Cardiac septum (tissue), 1 donor: ENCODE measurements at regions not wholly inside any gene's neighbourhood (a gene's known extent, or its start where the extent isn't known, plus 50 kb on each side); places are given as distances from the start of the nearest gene placed in this dataset.

Source experiments
- DNase-seq: peaks from one replicate; pipeline ENCODE4 v3.0.0-alpha.2; 2020; ENCODE audit warnings: low spot score
- intact Hi-C: fragments of 100-400 bp; cut with DNase I; formaldehyde crosslinking; loops from one replicate; pipeline ENCODE4 v1.14.0; 2022
- donor health status: DM: no; HTN: no; CAD: no.

DNA sequence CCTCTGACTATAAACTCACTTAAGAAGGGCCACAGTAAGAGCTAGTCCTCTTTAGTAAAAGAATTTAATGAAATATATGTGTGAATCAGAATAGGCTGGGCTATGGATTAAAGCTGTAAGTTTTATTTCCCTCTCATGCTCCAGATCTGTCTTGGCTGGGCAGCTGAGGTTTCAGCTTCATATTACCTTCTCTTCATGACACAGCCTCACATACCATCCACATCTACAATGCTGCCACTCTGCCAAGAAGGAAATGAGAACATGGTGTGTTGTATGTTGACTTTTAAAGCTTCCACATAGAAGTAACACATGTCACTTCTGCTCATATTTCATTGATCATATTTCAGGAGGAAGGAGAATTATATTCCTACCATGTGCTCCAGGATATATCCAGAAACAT is 776.0 kb upstream of the ACO1 start:
- no peak for DNase-seq
- intact Hi-C loops = no loop called here

DNA sequence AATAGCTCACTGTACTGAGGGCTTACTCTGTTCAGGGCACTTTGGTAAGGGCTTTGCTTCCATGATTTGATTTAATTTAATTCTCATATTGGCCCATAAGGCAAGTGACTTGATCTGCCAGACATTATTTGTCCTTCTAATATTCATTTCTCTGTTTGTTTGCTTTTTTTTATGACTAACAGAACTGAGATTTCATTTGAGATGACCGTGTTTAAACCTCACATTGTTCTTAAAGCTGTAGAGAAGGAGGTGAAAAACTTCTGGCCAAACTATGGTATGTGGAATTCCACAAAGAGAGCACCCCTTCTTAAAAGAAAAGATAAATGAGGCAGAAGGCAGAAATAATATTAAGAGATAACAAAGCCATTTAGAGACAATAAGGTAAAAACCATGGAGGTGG is 775.6 kb upstream of the ACO1 start:
- DNase-seq = no peak
- intact Hi-C loops = no loop called here

DNA sequence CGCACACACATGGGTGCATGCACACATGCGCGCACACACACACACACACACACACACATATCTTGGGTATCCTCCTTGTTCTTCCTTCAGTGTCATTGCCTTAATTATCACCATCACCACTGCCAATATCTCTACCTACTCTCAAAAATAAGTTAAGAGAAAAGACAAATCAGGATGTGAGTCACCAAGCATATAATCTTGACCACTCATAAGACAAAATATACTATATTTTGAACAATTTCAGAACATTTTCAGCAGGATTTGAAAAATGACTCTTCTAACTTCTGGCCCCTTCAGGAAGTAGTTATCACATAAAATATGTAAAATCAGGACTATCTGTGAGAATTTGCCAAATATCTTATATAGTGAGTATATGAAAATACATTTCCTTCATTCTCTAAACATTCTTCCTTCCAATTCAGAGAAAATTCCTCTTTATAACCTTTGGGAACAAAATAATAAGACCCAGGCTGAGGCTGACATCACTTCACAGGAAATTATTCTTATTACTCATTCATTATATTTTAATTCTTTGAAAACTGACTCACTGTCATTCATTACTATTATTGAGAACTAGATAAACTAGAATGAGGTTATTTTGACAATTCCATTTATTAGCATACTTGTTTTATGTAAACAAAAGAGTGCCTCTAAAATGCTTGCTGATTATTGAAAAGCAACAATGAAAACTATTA is 772.0 kb upstream of the ACO1 start:
- no peak for DNase-seq
- intact Hi-C loops = no loop called here

DNA sequence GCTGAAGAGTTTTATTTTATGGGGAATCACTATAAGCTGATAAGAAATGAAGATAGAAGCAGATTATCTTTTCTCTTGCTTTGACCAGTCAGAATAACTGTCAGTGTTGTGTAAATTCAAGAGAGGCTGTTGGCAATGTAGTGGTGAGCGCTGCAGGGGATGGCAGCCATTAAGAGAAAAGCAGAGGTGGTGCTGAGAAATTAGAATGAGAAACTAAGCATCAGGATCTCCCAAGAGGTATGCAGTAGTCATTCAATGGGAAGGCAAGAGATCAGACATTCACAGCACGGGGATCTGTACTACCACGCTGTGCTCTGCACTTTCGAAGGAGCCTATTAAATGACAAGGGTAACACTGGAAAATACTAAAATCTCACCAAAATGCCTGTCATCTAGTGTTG is 768.5 kb upstream of the ACO1 start:
- no peak for DNase-seq
- intact Hi-C loops = no loop called here

DNA sequence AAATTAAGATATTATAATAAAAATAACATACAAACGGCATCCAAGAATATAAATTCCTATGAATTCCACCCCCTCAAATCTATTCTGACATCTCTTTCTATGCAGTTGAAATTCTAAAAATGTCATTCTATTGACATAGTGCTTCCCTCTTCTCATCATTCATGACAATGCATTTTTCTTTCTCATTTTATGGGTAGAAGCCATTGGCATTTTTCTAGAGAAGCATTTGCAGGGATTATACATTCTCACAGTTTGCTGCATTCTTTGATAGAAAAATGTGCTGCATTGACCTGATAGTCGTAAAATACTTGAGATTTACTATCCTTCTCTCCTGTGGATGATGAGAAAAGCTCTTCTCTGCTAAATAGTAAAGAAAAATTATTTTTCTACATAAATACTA is 760.9 kb upstream of the ACO1 start:
- no peak for DNase-seq
- intact Hi-C loops = no loop called here

DNA sequence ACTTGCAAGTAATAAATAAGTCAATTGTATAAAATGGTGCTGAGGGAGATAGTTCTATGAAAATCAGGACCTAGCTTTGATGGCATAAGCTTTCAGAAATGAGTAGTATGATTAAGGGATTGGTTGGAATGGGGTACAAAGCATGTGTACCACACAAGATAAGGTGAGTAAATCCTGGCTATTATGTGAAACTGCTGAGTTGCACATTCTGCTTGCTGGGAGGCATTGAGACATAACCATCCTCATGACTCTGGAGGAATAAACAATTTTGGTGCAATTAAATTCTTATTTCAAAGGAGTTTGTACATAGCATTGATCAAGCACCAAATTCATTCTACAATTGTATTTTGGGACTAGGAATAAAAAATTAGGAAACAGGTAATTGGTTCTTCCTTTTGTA is 755.2 kb upstream of the ACO1 start:
- DNase-seq = no peak
- intact Hi-C loops = no loop called here

DNA sequence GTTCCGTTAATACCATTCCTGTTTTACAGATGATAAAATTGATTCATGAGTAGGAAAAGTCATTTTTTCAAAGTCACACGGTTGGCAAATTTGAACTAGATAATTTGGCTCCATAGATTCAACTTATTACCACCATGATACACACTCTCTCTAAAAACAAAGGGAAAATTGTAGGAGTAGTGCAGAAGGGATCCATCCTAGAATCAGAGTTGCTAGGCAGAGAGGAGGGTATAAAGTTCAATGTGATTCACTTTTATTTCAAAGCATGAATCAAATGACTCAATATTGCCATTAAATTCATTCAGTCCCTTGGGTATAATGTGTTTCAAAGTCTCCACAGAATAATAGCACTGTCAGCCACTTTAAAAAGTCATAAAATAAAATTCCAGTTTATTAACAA is 747.2 kb upstream of the ACO1 start:
- intact Hi-C loops = no loop called here
- no peak for DNase-seq

DNA sequence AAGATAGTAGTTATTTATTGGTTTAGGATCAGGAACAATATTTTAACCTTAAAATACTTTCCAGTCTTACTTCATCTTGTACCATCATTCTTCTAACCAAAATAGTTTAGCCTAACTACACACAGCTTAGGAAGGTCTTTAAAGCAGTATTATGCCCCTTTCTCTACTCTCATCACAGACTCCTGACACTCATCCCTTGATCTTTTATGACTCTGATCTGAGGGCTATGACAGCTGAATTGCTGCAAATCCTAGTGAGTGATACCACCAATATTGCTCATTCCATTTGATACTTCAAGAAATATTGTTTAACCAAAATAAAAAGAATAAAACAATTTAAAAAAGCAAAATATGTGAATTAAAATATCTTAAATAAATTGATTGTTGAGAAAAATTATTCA is 746.6 kb upstream of the ACO1 start:
- intact Hi-C loops = no loop called here
- no peak for DNase-seq

DNA sequence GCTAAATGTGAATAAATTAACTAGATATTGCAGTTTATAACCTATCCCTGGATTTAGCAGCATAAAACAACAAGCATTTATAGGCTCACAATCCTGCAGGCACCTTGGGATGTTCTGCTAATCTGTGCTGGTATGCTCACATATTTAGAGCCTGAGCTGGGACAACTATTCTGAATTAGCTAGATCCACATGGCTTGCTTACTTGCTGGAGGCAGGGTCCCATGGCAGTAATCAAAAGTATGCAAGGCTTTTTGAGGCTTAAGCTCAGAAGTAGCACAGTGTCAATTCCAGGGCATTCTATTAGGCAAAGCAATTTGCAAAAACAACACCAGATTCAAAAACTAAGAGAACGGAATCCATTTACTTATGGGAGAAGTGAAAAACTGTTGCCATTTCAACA is 745.0 kb upstream of the ACO1 start:
- intact Hi-C loops = no loop called here
- DNase-seq = no peak

DNA sequence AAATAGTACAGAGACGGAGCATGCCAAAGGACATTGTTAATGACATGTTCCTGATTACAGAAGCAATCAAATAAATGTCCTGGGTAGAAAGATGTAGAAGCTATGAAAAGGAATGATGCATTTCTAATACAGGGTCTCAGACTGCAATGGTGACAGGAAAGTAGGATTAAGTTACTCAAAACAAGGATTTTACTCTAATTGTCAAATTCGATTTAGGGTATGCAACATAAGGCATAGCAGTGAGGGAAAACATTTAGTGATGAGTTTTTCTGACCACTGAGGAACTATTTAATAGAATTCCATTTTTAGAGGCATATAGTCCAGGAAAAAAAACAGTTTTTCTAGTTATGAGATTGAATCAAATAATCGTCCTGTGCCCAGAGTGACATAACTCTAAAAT is 715.1 kb upstream of the ACO1 start:
- no peak for DNase-seq
- intact Hi-C loops = no loop called here

DNA sequence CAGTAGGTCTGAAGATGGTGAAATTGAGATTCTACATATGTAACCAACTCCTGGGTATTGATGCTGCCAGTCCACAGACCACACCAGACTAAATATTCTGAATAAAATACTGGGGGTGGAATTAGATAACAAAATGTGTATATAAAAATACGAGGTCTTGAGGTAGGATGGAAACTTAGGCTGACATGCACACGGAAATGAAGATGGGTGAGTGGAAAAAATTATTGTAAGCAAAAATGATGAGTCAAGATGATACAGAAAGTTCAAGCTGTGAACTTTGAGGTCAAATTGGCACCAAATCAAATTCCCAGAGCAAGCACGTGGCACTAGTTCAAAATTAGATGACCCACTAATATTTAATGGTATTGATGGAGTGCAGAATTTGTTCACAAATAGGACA is 713.4 kb upstream of the ACO1 start:
- no peak for DNase-seq

DNA sequence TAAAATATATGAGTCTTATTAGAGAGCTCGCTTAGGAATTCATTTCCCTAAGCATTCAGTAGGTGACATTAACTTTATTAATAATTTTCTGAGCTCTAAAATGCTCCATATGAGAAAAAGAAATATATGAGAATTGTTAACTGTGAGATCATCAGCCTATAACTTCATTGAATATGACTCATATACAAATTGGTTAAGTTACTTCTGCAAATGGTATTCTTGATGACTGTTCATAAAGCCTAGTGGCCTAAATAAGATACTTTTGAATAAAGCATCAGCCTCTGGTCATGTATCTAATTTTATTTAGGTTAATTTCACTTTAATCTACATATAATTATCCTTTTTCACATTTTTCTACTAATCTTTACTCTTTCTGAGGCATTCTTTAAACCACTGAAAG is 710.2 kb upstream of the ACO1 start:
- intact Hi-C loops = no loop called here
- no peak for DNase-seq

More for the DNA sequence above, 713.4 kb upstream of the ACO1 start:
- intact Hi-C loops = no loop called here

DNA sequence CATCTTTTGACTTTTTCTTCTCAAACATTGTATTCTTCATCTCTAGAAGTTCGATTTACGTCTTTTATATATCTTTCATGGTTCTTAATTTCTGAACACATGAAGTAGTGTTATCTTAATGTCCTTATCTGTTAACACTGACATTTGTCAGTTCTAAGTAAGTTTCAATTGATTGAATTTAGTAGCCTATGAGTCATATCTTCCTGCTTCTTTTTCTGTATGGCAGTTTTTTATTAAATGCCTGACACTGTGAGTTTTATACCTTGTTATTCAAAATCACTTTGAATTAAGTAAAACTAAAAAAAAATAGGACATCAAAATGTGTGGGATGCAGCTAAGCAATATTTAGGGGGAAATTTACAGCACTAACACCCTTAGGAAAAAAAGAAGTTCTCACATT is 707.0 kb upstream of the ACO1 start:
- no peak for DNase-seq
- intact Hi-C loops = no loop called here

DNA sequence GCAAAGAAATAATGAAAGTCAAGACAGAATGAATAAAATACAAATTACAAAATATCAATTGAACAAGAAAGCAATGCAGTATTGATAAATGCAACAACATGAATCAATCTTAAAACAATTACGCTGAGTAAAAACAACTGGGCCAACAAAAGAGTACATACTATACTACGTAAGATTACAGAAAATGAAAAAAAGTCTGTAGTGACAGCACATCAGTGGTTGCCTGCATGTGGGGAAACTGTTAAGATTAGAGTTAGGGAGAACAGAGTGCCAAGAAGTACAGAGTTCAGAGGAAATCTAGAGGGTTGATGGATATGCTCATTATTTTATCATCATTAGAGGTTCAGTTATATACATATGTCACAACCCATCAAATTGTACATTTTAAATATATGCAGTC is 706.6 kb upstream of the ACO1 start:
- intact Hi-C loops = no loop called here

DNA sequence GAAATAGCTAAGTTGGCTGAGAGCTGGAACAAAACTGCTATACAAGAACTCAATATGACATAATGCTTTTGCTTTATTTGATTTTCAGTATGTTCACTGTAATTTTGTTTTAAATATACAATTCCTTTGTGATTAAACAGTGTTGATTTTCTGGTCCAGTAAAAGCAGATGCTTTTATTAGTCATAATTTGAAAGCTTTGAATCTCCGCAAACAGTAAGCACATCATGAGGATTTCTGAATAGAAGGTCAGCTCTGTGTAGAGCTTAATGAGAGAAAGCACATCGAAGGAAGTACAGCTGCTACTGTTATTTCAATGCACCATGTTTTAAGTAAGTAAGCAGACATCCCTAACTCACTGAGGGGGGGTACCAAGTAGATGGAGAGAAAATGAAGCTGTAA is 701.3 kb upstream of the ACO1 start:
- intact Hi-C loops = no loop called here
- no peak for DNase-seq

More for the DNA sequence above, 706.6 kb upstream of the ACO1 start:
- no peak for DNase-seq

DNA sequence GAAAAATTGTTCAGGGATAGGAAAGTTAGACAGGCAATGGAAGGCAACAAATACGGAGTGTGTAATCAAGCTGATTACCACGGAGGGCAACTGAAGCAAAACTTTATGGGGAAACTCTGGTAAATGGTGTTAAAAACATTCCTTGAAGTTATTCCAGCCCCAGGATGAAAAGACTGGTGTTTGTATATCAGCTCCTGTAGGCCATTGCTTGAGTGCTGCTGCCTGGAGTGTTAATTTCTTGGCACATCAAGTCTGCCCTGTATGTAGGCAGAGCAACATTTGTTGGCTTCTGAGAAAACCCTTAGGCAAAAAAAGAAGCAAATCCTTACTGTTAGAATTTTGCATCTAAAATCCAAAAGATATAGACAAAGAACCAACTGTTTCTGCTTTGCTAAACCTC is 686.5 kb upstream of the ACO1 start:
- intact Hi-C loops = no loop called here
- no peak for DNase-seq

DNA sequence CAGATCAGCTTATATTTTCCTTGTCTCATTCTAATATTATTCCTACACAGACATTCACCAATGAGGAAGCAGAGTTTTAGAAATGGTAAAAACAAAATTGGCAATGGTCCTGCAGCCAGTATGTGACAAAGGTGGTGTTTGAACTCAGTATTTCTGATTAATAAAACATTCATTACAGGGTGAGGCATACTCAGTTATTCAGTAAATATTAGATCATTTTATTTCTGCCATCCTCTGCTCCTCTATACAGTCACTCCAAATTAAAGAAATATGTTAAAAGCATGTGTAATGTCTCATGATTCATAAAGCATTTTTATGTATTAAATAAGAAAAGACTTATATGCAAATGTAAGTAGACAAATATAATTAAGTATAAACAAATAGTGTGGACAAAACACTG is 684.6 kb upstream of the ACO1 start:
- DNase-seq = no peak
- intact Hi-C loops = no loop called here

DNA sequence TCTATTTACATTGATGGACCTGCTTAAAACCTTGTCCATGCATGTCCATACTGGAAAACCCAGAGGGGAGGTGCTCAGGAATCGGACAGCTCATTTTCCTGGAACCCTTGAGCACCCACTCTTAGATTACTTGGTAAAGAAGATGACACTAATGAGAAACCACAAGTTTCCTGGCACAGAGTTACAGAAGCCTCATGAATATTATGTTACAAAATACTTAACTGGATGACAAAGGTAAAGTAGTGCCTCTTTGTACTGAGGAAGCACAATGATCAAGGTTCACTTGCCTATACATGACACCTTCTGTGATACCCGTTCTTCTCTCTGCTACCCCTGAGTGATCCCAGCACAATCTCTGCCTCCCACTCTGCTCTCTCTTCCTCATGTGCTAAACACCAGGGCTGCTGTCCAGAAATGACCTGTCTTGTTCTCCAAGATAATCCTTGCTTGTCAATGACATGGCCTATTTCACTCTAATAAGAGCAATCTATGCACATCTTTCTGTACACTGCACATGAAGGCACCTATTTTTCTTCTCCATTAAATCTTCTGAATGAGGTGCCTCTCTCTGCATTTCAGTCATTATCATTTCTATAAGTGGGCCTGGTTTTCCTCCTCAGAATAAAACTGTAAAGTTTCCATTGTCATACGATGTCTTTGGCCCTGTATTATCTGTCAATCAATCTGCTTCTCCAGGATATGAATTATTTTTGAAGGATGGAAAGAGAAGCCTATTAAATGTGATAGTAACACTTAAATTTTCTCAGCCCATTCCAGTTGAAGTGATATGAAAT is 684.0 kb upstream of the ACO1 start:
- intact Hi-C loops = no loop called here
- no peak for DNase-seq

DNA sequence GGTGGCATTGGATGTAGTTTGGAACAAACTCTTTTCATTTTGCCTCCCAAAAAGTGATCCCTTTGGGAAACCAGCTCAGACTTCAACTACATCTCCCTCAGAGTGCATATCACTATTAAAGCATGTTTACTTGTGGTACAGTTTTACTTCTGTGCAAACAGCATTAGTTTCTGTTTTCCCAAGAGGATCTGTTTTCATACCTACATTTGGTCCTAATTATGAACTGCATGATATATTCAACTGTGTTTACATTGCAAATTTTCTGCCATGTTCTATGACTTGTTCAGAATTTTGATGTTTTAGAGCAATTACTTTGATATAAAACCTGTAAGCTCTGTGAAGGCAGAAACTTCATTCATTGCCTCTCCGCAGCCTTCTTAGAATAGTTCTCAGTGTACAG is 681.5 kb upstream of the ACO1 start:
- no peak for DNase-seq
- intact Hi-C loops = no loop called here

DNA sequence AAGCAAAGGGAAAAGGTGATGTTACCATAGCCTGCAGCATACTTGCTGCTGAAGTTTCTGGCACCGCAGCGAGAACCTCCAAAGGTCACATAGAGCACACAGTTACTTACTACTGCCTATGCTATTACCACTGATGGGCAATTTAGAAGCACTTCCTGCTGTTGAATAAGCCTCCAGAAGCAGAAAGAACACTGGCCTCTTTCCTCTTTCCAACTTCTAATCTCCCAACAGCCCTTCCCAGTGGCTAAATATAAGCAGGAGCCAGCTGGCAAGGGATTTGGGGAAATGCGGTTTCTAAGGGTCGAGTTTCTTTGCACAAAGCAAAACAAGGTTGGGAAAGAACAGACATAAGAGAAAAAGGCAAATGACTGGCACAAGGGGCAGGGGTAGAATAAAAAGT is 669.2 kb upstream of the ACO1 start:
- DNase-seq = no peak
- intact Hi-C loops = no loop called here

DNA sequence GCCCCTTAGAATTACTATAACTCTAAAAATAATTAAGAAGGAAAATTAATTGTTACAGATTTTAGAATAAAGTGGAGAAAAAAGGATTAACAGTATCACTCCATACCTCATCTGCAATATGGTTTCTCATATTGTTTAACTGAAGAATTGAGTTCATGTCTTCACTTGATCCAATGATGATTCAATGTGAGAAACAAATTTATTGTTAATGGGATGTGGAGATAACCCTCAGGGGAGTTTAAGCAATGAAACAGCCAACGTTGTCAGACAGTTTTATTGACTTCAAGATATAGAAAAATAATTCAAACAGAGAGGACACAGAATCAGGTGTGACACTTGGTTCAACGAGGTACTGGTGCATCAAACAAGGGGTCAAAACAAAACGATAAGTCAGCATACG is 665.2 kb upstream of the ACO1 start:
- intact Hi-C loops = no loop called here
- DNase-seq = no peak

DNA sequence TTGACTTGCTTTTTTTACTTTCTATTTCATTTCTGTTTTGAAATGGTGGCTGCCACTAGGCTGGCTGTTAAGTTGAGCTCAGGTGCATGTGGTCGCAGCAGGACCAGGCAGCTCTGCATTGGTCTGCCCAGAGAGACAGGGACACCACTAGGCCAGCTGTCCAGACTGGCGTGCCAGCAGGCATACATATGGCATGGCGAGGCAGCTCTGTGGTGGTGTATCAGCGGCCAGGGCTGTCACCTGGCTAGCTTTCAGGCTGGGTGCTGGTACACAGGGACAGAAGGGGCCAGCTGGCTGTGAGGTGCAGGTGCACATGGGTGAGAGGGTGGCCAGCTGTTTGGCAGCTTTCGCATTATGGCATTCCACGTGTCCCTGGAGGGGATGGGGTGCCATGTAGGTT is 654.0 kb upstream of the ACO1 start:
- DNase-seq = no peak
- intact Hi-C loops = no loop called here
